RPMI7951 (cell line): ENCODE measurements at regions not wholly inside any gene's neighbourhood (a gene's known extent, or its start where the extent isn't known, plus 50 kb on each side); places are given as distances from the start of the nearest gene placed in this dataset.
A peak's percentile ranks its signal among the peaks of the same experiment; 100 is the strongest.
"Not testable (repeated sequence)": the region's sequence is repeated elsewhere in the genome, so short reads cannot be mapped to it uniquely, and the experiment has no call there.

Experiments used
- DNase-seq: peaks from one replicate; pipeline ENCODE4 v3.0.0-alpha.2; 2012; ENCODE audit warnings: low read depth

- not testable (repeated sequence) for DNase-seq
These were observed 587.8 kb upstream of the CLINT1 start for GRCh38 chr5:158446761-158447160.

DNA sequence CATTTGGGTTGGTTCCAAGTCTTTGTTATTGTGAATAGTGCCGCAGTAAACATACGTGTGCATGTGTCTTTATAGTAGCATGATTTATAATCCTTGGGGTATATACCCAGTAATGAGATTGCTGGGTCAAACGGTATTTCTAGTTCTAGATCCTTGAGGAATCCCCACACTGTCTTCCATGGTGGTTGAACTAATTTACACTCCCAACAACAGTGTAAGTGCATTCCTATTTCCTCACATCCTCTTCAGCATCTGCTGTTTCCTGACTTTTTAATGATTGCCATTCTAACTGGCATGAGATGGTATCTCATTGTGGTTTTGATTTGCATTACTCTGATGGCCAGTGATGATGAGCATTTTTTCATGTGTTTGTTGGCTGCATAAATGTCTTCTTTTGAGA lies 580.3 kb upstream of the CLINT1 start:
- peak; percentile 38 for DNase-seq

GRCh38 chr5:158436271-158437065 lies 577.5 kb upstream of the CLINT1 start:
- DNase-seq = peak; percentile 17

DNA sequence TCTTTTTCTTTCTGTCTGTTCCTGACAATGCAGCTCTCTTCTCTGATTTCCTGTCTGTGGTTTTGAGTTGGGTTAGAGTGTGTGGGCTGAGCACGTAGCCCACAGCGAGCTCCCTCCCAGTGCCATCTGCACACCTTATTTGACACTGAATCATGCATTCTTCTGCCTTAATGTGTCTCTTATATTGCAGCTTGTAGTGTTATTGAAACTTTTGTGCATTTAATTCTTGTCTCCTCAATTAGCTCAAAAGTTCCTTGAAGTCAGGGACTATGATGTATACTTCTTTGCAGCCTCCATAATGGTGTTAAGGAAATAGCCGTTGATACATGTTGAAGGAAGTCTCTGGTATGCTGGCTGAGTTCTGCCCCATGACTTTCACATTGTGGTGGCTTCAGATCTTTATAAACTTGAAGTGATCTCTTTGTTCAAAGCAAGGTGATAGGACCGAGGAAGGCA lies 576.2 kb upstream of the CLINT1 start:
- DNase-seq = peak; percentile 65

GRCh38 chr5:158434749-158435148 lies 575.8 kb upstream of the CLINT1 start:
- DNase-seq = no peak

DNA sequence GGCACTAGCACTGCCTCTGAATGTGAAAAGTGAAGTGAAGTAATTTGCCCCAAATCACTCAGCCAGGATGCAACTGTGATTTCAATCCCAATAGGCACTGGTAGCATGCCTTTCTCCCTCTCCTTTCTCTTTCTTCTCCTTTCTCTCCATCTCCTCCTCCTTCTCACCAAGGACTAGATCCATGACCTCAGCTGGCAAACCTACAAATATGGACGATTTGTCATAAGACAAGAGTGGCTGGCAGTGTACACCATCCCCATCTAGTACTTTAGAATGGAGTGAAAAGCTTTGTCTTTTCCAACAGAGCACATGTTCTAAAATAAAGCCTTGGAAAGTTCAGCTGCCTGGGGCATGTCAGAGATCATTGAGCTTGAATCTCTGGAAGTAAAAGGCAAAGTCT lies 574.7 kb upstream of the CLINT1 start:
- DNase-seq = no peak

- peak; percentile 22 for DNase-seq
These were observed 572.6 kb upstream of the CLINT1 start for GRCh38 chr5:158431369-158432029.

DNA sequence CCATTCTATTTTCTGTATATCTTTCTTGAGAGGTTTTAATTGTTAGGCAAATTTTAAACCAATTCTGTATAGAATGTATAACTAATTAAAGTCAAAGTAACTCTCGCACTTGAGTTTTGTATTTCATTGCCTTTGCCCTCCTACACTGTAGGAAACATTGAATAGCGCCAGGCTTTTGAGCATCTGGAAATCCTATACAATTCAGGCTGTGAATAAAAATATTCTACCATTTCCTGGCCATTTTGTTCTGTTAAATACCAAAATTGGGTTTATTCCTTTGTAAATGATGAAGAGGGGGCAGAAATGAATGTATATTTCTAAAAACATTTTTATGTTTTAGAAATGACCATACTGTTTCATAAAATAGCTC lies 571.8 kb upstream of the CLINT1 start:
- no peak for DNase-seq

DNA sequence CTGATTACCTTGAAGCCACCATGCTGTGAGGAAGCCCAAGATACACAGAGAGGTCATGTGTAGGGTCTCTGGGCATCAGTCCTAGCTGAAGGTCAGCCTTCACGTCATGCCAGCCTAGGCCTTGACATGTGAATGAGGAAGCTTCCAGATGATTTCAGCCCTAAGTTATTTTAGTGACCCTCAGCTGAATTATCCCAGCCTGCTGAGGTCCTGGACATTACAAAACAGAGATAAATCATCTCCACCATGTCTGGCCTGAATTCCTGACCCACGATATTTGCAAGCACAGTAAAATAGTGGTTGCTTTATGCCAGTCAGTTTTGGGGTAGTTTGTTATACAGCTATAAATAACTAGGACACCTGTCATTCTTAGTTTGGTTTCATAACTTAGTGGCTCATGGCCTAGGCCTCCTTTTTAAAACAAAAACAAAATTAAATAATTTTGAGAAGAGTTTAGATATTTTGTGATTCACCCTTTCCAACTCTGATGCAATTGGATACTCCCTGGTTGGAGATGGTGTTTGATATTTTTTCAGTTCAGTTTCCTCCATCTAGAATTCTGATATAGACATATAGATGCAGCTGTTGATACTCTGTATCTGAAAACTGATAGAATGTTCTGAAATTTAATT lies 571.3 kb upstream of the CLINT1 start:
- no peak for DNase-seq

GRCh38 chr5:158429564-158429963 lies 570.6 kb upstream of the CLINT1 start:
- DNase-seq = no peak

DNA sequence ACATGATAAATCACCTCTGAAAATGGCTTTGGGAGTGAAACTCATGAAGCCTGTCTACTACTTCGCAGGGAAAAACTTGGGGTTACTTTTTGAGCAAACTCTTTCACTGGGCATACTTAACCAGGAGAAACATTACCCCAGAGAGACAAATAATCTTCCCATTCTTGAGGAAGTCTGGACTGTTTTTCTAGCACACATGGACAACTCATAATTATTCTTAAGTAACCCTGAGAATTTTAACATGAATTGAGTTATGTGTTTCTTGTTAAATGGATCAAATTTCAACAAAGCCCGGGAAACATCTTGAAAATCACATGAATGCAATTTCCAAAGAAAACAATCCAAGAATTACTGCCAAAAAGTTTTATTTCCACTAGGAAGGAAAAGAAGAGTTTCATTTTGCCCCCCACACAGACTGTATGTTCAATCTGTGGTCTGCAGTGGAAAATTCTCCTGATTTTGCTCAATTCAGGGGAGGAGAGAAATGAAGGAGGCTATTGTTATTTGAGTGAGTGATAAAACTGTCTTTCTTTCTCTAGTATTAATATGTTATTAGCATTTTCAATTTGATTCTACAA lies 564.8 kb upstream of the CLINT1 start:
- DNase-seq = peak; percentile 33

DNA sequence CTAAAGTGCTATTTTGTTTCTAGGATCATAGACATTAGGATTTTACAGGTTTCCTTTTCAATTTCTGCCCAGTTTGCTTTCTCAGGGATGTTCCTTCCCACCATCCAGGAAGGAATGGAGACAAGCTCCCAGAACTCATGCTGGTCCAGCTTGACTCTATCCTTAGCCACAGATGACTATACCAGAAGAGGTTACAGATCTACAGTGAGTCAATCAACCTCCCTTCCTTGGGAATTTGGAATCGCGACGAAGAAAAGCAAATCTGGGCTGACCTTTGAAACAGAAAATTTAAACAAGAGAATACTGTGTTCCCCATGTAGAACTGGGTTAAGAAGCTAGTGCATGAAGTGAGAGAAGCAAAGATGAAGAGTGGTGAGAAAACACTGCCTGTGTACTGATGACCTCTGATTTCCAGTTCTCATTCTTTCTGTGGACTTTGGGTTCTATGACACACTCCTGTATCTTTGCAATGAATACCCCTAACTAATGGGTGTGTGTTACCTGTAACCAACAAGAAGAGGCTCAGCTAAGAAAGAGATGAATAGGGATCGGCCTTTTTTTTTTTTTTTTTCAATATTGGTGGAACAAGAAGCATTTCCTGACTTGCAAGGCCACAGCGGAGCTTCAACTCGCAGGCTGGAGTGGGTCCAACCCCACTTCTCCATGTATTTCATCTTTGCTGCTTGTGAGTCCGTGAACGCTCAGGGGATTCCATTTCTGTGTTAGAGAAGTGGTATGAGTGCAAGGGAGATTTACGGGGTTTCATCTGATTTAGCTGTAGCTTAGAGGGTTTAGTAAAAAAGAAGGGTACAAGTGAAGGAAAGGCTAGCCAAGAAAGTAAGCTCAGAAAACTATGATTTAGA lies 563.9 kb upstream of the CLINT1 start:
- DNase-seq = no peak

DNA sequence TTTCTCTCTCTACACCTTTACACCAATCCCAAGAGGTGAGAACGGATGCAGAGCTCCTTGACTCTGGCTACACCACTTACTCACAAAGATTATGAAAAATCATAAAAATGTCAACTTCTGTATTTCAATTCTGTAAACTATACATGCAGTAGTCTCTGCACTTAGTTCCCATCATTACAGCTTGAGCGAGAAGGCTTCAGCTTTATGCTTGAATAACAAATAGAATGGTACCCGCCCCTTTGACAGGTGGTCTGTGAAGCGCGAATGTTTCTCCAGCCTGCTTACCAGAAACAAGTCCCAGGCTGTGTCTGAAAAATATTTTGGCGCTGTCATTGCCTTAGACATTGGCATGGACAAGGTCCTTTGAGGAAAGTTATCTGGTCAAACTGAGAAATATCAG lies 562.4 kb upstream of the CLINT1 start:
- DNase-seq = no peak

GRCh38 chr5:158419186-158419585 lies 560.2 kb upstream of the CLINT1 start:
- no peak for DNase-seq

- peak; percentile 86 for DNase-seq
These were observed 555.8 kb upstream of the CLINT1 start for GRCh38 chr5:158414780-158415179.

DNA sequence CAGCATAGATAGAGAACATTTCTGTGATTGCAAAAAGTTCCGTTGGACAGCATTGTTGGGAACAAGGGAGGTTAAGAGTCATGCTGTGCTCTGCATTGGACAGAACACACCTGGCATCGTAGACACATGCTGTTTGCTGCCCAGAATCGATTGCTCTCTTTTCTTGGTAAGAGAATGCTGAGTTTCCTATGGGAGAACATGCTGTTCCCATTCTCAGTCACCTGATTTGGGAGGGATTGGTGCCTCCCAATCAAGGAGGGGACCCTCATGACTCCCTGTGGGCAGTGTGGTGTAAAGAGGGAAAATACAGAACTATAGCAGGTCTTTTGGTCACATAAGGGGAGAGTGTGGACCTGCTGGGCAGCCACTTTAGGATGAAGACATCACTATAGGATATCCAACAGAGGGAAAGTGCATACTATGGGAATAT lies 555.4 kb upstream of the CLINT1 start:
- DNase-seq = no peak

GRCh38 chr5:158413122-158413680 lies 554.3 kb upstream of the CLINT1 start:
- no peak for DNase-seq

GRCh38 chr5:158410976-158411375 lies 552.0 kb upstream of the CLINT1 start:
- DNase-seq = peak; percentile 52

GRCh38 chr5:158409507-158409906 lies 550.6 kb upstream of the CLINT1 start:
- DNase-seq = no peak

DNA sequence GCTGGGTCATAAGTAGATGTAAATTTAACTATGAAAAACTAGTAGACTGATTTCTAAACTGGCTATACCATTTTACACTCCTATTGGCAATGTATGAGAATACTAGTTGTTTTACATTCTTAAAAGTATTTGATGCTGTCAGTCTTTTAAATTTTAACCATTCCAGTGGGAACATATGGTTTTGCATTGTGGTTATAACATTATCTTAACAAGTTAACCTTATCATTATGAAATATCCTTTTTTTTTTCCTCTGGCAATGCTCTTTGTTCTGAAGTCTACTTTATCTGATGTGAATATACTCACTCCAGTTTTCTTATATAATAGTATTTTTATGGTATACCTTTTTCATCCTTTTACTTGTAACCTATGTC lies 548.9 kb upstream of the CLINT1 start:
- DNase-seq = no peak
